SK-N-DZ (cell line): ENCODE measurements at regions not wholly inside any gene's neighbourhood (a gene's known extent, or its start where the extent isn't known, plus 50 kb on each side); places are given as distances from the start of the nearest gene placed in this dataset.
"Not testable (repeated sequence)": the region's sequence is repeated elsewhere in the genome, so short reads cannot be mapped to it uniquely, and the experiment has no call there.

Experiments used
- DNase-seq: peaks from one replicate; pipeline ENCODE4 v3.0.0-alpha.2; 2015; ENCODE audit warnings: low spot score

DNA sequence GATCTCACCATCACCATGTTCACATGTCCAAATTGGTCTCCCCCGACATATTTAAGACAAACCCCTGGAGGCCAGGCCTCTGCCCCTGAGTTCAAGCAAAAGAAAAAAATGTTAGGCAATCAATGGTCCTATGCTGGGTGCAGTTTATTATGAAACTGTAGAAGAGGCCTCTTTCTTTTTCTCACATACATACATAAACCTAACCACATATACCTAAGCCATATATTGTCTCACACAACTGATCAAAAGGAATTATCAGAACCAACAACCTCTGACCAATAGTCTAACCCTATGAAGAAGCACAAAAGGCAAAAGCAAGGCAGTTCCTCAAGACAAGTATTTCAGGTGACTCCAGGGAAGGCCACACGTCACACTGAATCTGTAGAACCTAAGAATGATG is 49.9 kb downstream of the ILRUN start:
- DNase-seq = no peak

DNA sequence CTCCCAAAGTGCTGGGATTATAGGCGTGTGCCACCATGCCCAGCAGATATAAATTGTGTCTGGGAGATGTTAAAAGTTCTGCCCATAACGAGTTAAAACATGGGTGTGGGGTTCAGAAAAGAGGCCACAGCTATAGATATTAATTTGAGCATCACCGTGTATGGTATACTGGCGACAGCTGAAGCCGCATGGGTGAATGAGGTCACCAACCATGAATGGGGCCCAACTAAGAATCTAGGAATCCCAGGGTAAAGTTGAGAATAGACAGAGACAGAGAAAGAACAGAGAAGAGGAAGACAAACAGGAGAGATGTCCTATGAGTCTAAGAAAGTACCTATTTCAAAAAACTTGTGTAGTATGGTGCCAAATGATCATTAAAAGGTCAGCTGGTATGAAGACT is 50.9 kb downstream of the ILRUN start:
- DNase-seq = no peak

DNA sequence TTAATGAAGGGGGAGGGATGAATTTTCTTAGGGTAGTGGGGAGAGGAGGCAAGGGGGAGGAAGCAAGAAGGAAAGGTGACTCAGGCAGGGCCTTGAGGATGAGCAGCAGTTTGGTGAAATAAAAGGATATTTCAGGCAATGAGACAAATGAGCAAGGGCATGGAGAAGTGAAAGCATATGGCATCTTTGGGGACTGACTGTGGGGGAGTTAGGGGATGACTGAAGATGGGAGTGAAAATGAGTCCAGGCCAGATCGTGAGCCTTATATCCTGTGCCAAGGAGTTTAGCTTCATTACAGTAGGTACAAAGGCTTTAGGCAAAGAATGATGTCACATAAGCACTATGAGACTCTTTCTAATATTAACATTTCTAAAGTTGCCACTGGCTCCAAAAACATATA is 51.9 kb downstream of the ILRUN start:
- no peak for DNase-seq

DNA sequence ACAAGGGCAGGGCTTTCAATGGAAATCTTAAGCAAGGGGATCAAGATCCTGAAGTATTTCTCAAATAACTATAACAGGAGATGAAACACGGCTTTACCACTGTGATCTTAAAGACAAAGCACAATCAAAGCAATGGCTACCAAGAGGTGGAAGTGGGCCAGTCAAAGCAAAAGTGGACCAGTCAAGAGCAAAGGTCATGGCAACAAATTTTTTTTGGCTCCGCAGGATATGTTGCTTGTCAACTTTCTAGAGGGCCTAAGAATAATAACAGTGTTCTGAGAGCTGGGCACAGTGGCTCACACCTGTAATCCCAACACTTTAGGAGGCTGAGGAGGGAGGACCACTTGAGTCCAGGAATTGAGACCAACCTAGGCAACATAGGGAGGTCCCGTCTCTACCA is 54.1 kb downstream of the ILRUN start:
- no peak for DNase-seq

DNA sequence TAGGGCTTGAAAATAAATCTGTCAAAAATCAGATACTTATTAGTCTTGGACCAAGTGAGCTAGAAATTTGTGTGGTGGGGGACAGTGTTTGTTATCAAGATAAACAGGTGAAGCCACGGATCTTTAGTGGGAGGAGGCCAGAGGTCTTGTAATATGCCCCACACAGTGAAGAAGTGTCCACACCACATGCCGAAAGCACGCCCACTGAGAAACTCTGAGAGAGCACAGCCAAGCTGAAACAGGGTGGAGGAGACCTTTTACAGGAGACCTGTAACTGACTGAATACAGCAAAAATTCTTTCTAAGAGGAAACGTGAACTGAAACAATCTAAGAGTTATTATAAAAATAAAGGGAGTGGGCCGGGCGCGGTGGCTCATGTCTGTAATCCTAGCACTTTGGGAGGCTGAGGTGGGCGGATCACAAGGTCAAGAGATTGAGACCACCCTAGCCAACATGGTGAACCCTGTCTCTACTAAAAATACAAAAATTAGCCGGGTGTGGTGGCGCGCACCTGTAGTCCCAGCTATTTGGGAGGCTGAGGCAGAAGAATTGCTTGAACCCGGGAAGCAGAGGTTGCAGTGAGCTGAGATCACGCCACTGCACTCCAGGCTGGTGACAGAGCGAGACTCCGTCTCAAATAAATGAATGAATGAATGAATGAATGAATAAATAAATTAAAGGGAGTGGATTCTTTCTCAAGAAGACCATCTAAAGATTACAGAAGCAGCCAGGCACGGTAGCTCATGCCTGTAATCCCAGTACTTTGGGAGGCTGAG is 56.3 kb downstream of the ILRUN start:
- DNase-seq = not testable (repeated sequence)

DNA sequence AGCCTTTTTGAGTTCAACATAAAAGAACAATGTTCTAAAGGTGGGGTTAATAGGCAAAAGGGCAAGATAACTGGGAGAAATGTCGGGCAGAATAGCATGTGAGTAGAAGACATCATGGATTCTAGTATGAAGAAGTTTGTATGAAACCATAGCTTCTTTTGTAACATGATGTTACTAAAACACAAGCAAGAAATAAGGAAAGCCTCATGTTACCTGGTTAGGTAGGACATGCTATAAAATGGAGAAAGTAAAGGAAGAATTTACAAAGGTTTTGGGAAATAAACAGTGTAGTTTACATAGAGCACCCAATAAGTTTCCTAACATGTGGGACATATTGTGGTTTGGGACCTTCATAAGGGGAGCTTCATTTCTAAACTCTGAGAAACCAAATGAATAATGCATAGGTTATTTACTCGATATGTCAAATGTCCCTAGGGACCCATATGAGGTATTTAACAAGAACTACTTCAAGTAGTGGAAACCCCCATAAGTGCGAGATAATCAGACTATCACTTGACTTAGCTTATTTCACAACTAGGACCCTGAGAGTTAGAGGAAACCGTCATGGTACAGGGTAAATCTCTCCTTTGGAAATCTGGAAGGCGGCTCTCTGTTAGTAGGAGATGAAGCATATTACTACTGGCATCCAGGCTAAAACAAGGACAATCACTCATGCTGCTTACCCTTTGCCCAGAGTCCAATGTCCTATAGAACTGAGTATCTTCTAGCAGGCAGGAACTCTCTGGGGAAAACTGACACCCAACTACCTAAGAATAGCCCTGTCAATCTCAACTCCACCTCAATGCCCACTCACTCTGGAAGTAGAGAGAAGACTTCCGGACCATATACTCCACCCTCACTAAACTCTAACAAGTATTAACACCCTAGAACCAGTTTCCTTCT is 57.5 kb downstream of the ILRUN start:
- no peak for DNase-seq

DNA sequence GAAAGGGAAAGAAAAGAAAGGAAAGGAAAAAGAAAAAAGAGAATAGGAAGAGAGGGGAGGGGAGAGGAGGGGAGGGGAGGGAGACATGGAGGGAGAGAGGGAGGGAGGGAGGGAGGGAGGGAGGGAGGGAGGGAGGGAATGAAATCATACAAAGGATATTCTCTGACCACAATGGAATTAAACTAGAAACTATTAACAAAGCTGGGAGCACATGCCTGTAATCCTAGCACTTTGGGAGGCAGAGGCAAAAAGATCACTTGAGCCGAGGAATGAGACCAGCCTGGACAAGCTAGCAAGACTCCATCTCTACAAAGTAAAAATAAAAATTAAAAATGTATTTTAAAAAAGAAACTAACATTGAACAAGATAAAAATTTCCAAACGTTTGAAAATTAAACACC is 62.8 kb downstream of the ILRUN start:
- no peak for DNase-seq

DNA sequence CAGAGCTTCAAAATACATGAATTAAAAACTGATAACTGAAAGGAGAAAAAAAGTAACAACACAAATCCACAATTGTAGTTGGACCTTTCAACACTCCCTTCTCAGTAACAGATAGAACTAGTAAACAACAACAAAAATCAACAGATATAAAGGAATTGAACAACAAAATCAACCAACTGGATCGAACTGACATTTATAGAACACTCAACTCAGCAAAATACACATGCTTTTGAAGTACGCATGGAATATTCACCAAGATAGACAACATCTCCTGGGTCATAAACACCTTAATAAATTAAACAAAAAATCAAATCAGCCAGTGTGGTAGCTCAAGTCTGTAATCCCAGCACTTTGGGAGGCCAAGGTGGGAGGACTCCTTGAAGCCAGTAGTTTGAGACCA is 63.3 kb downstream of the ILRUN start:
- no peak for DNase-seq

DNA sequence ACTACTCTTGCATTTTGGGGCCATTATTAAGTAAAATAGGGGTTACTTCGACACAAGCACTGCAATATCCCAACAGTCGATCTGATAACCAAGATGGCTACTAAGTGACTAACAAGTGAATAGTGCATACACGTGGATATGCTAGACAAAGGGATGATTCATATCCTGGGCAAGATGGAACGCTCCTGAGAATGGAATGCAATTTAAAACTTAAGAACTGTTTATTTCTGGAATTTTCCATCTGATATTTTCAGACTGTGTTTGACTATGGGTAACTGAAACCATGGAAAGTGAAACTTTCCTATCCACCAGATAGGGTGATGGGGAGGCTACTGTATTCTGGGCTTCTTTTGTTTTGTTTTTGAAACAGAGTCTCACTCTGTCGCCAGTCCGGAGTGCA is 66.5 kb downstream of the ILRUN start:
- no peak for DNase-seq

DNA sequence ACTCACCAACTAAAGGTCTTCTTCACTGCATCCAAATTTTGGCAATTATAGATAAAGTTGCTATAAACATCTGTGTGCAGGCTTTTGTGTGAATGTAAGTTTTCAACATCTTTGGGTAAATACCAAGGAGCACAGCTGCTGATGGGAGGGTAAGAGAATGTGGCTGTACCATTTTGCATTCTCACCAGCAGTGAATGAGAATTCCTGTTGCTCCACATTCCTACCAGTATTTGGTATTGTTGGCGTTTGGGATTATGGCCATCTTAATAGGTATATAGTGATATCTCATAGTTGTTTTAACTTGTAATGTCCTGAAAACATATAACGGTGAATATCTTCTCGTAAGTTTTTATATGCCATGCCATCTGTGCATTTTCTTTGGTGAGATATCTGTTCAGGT is 69.3 kb downstream of the ILRUN start:
- DNase-seq = no peak

DNA sequence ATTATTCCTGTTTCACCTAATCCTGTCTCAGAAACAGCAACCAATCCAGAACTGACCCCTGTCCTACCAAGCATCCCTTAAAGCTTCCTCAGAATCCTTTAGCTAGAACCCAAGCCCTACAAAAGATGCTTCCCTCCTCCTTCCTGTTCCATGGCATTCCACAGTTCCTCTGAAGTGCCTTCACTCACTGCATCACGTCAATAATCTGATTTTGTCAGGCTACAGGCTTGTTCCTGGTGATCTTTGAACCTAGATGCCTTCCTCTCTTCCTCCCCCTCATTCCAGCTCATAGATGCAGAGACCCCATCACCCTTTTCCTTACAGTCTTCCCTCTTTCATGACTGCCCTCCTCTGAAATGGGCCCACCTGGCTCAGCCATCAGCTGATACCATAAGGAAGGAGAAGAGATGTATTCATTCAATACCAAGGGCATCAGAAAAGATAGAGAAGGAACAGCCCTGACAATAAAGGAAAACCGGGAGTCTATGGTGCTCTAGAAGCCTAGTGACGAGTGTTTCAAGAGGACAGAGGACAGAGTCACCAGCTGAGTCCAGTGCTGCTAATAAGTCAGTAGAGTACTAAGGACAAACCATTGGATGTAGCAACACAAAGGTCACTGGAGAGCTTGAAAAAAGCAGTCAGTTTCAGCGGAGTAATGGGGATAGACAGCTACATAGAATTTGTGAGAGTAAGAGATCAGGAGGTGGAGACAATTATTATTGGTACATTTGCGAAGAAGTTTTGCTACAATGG is 62.5 kb upstream of the SPDEF start:
- DNase-seq = peak; percentile 6

DNA sequence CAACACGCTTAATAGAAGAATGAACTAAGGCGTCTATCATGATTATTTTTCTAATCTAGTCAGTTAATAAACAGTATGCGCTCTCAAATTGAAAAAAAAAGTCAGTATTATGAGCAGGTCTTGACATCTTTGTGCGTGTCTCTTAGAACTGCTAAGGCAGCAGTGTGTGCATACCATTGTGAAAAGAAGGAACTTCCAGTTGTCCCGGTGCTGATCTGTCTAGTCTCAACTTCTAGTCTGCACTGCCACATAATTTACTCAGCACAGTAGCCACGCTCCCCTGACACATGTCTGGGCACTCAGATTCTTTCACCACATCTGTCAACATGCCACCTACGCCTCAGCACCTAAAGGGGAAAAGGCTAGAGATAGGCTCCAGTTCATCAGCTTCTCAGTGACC is 61.1 kb upstream of the SPDEF start:
- no peak for DNase-seq

DNA sequence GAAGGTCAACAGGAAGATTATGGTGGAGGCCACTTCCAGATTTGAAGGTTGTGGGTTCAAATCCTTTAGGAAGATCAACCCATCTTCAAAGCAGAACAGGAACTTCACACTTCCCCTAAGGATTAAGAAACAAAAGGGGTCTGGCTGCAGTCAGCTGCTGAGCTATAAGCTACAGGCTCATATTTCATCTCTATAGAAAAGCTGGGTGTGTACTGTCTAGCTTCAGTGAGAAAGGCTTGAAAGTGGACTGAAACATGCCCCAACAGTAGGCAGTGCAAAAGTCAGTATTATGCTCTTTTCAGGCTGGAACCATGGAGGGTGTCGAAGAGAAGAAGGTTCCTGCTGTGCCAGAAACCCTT is 60.1 kb upstream of the SPDEF start:
- no peak for DNase-seq

DNA sequence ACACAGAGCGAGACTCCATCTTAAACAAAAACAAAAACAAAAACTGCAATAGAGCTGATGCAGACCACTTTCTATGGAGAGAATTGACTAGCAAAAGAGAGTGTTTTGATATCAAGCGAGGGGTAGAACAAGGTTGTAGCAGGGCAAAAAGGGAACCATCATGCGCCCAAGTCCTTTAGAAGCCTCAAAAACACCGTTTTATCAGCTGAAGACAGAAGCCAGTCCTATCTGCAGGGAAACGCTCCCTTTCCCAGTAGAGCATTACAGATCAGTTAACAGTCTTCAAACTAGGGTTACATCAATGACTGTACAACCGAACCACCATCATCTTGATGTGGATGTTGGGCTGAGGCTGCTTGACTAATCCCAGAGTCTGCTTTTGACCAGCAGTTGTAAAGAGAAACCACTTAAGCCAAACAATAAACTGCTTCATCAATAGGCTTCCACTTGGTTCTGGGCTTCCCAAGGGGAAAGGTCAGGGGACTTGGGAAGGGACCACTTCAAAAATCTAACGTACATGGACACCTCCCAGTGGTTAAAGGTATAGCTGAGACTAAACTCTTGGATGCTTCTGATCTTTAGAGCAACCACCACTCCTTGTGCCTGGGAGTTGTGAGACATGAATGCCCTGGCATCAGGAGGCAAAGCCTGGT is 59.6 kb upstream of the SPDEF start:
- no peak for DNase-seq

DNA sequence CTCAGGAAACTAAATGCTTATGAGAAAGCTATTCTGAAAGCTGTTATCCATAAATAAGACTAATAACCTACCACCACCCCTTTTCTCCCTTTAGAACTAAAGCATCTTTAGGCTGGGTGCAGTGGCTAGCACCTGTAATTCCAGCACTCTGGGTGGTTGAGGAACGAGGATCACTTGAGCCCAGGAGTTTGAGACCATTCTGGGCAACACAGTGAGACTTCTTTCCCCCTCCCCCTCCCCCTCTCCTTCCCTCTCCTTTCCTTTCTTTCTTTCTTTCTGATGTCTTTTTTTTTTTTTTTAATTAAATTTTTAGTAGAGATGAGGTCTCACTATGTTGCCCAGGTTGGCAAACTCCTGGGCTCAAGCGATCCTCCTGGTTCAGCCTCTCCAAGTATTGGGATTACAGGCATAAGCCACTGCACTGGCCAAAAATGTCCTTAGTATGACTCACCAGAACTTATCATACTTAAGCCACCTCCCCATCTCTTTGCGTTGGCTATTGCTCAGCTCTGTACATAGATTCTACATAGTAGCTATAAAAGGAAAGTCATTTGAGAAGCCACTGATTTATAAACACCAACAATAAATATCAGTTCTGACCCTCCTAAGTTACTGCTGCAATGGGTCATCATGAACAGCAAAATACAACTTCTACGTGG is 54.8 kb upstream of the SPDEF start:
- DNase-seq = no peak

DNA sequence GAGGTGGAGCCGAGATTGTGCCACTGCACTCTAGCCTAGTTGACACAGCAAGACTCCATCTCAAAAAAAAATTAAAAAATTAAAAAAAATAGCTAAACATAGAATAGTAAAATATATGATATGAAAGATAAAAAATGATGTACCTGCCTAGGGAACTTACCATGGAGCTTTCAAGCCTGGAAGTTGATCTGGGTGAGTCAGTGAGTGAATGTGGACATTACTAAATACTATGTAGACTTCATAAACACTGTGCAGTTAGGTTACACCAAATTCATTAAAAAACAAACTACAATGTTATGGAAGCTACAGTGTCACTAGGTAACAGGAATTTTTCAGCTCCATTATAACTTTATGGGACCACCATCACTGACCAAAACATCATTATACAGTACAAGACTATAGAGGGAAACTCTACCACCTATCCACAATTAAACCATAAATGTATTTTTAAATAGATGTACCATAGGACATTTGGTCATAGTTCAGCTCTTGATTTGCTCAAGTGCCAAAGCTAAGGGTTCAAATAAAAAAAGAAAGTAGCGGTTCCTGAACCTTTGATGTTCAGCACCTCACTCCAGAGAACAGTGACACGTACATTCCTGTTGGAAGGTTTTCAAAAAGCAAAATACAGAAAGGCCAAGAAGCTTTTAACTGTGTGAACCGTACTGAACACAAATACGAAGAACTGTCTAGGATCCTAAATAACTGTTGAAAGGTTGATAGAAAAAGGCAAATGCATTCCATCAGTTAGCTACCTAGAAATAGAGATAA is 52.4 kb upstream of the SPDEF start:
- no peak for DNase-seq

DNA sequence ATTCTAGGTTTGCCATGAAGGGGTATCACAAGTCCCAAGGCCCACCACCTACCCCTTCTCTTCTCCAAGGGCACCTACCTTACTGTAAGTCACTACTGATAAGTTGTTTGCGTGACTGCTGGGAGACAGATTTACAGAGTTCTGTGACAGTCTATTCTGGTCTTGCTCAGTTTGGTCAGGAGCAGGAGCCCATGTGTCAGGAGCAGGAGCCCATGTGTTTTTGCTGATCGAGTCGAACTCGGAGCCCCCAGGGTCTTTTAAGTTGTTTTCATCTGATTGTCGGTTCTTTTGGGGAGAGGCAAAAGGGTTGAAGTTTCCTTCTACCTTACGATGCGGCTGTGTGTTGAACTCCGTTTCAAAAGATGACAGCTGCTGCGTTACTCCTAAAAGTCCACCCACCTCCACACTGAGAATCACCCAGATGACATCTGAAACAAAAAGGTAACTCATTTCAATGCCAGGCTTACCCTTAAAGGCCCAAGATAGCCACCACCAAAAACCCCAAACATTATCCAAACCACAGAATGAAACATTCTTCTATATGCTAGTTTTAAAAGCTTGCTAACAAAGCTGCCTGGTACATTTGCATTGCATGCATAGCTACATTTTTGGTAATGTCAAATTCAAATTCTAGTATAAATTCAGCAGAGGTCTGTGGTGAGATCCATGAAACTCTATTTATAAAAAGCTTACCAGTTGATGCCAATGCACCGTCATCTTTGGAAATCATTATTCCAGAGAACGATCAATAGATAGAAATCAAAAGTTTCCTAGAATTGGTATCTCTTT is 50.5 kb upstream of the SPDEF start:
- DNase-seq = no peak
